ENCODE measurements at regions not wholly inside any gene's neighbourhood (a gene's known extent, or its start where the extent isn't known, plus 50 kb on each side); places are given as distances from the start of the nearest gene placed in this dataset.

GRCh38 chr10:89153971-89154370, 53.1 kb downstream of the CH25H start:
- DNase-seq (ENCODE audit: low read depth) = no peak

- peak; percentile 11 for DNase-seq (ENCODE audit: low read depth)
Observed at GRCh38 chr10:89153116-89153515, 54.0 kb downstream of the CH25H start.

GRCh38 chr10:89151857-89152256, 55.3 kb downstream of the CH25H start:
- peak; percentile 35 for DNase-seq (ENCODE audit: low read depth)

- DNase-seq (ENCODE audit: low read depth) = no peak
Observed at GRCh38 chr10:89148061-89148460, 59.1 kb downstream of the CH25H start.

- peak; percentile 17 for DNase-seq (ENCODE audit: low read depth)
Observed at GRCh38 chr10:89147256-89147655, 59.9 kb downstream of the CH25H start.

GRCh38 chr10:89144836-89145235, 62.3 kb downstream of the CH25H start:
- DNase-seq (ENCODE audit: low read depth) = no peak

GRCh38 chr10:89142590-89142989, 64.5 kb downstream of the CH25H start:
- no peak for DNase-seq (ENCODE audit: low read depth)

- no peak for DNase-seq (ENCODE audit: low read depth)
Observed at GRCh38 chr10:89138755-89139490, 68.2 kb downstream of the CH25H start.

- DNase-seq (ENCODE audit: low read depth) = no peak
Observed at GRCh38 chr10:89134963-89135362, 72.2 kb downstream of the CH25H start.

GRCh38 chr10:89129911-89130310, 77.2 kb downstream of the CH25H start:
- DNase-seq (ENCODE audit: low read depth) = peak; percentile 87

GRCh38 chr10:89122433-89123051, 84.6 kb downstream of the CH25H start:
- peak; percentile 28 for DNase-seq (ENCODE audit: low read depth)

- no peak for DNase-seq (ENCODE audit: low read depth)
Observed at GRCh38 chr10:89121764-89122020, 85.4 kb downstream of the CH25H start.

GRCh38 chr10:89120931-89121763, 86.0 kb downstream of the CH25H start:
- DNase-seq (ENCODE audit: low read depth) = no peak

- DNase-seq (ENCODE audit: low read depth) = no peak
Observed at GRCh38 chr10:89119651-89120050, 87.5 kb downstream of the CH25H start.

- DNase-seq (ENCODE audit: low read depth) = peak; percentile 32
Observed at GRCh38 chr10:89118091-89118490, 89.0 kb downstream of the CH25H start.

GRCh38 chr10:89115876-89116627, 91.1 kb downstream of the CH25H start:
- peak; percentile 12 for DNase-seq (ENCODE audit: low read depth)

GRCh38 chr10:89114846-89115625, 92.1 kb downstream of the CH25H start:
- no peak for DNase-seq (ENCODE audit: low read depth)

GRCh38 chr10:89102735-89103134, 104.4 kb downstream of the CH25H start:
- no peak for DNase-seq (ENCODE audit: low read depth)

GRCh38 chr10:89101943-89102342, 105.2 kb downstream of the CH25H start:
- DNase-seq (ENCODE audit: low read depth) = no peak

- DNase-seq (ENCODE audit: low read depth) = no peak
Observed at GRCh38 chr10:89100680-89101079, 106.4 kb downstream of the CH25H start.

GRCh38 chr10:89097226-89097625, 106.6 kb downstream of the FAS start:
- DNase-seq (ENCODE audit: low read depth) = no peak

Data from Daoy (cell line).